ENCODE measurements at regions not wholly inside any gene's neighbourhood (a gene's known extent, or its start where the extent isn't known, plus 50 kb on each side); places are given as distances from the start of the nearest gene placed in this dataset.
"Not testable (repeated sequence)": the region's sequence is repeated elsewhere in the genome, so short reads cannot be mapped to it uniquely, and the experiment has no call there.

DNA sequence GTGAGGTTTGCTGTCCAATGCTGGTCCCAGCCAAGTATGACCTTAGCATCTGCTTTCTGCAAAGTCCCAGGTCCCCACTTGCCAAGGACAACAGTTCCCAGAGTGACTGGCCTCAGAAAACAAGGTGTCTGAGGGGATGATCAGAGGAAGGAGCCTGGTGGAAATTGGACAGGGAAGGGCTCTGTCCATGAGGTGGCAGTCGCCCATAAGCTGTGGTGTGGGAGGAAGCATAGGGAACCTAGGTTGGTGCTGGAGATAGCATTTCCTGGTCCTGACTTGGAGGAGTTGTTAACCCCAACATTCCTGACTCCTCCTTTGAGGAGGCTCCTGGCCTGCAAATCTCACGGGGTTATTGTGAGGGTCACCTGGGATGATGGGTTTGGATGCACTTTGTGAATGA lies 77.8 kb downstream of the LIMS4 start:
- H4K20me1 ChIP-seq (ENCODE audit: insufficient read depth, low read length); H3K9me3 ChIP-seq (ENCODE audit: low read length); H3K79me2 ChIP-seq (ENCODE audit: insufficient read depth, low read depth, low read length); H3K4me3 ChIP-seq (ENCODE audit: low read depth, low read length, poor library complexity, severe bottlenecking); H2AFZ ChIP-seq (ENCODE audit: low read length); POLR2A ChIA-PET; H3K4me1 ChIP-seq (ENCODE audit: insufficient read depth, low read length, poor library complexity, severe bottlenecking); H3K9me2 ChIP-seq (ENCODE audit: insufficient read depth, low read length); H3K4me2 ChIP-seq (ENCODE audit: low read length); BruUV-seq (replicated peaks); DNase-seq (ENCODE audit: low spot score); H3K36me3 ChIP-seq (ENCODE audit: insufficient read depth, low read length); H3K27ac ChIP-seq (ENCODE audit: low read depth, low read length, poor library complexity, severe bottlenecking); intact Hi-C loops (cut with micrococcal nuclease; ENCODE audit: unreplicated experiment); CTCF ChIA-PET (ENCODE audit: unreplicated experiment): not testable (repeated sequence)

DNA sequence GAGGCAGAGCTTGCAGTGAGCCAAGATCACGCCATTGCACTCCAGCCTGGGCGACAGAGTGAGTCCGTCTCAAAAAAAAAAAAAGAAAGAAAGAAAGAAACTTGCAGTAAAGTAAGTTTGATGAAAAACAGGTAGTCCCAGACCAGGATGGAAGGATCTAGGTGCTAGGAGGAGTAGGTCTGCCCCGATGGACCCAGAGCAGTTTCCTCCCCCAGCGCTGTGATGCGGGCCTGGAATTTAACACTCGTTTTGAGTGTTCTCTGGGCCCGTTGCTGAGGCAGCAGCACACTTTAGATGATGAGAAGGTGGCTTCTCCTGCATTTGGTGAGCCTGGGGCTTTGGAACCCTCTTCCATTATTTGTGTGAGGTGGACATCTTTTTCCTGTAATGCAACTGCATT lies 80.2 kb downstream of the LIMS4 start:
- H3K9me3 ChIP-seq (ENCODE audit: low read length); H3K4me3 ChIP-seq (ENCODE audit: low read depth, low read length, poor library complexity, severe bottlenecking); H3K36me3 ChIP-seq (ENCODE audit: insufficient read depth, low read length); POLR2A ChIA-PET; BruUV-seq (replicated peaks); CTCF ChIA-PET (ENCODE audit: unreplicated experiment); H2AFZ ChIP-seq (ENCODE audit: low read length); H3K79me2 ChIP-seq (ENCODE audit: insufficient read depth, low read depth, low read length); intact Hi-C loops (cut with micrococcal nuclease; ENCODE audit: unreplicated experiment); H3K4me2 ChIP-seq (ENCODE audit: low read length); H4K20me1 ChIP-seq (ENCODE audit: insufficient read depth, low read length); H3K27ac ChIP-seq (ENCODE audit: low read depth, low read length, poor library complexity, severe bottlenecking); H3K4me1 ChIP-seq (ENCODE audit: insufficient read depth, low read length, poor library complexity, severe bottlenecking); H3K9me2 ChIP-seq (ENCODE audit: insufficient read depth, low read length); DNase-seq (ENCODE audit: low spot score): not testable (repeated sequence)

DNA sequence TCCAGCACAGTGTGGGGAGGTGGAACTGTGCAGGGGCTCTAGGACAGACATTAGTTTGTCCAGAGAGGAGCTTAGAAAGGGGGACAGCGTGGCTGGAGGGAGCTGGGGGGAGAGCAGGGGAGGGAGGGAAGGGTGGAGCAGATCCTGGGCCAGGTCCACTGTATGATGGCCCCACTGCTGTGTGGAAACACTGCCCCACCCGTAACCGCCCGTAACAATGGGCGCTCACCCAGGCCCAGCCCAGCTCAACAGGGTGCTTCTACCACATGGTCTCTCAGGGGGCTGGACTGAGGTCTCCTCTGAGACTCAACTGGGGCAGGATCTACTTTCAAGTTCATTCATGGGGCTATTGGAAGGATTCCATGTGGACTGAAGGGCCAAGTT lies 81.6 kb downstream of the LIMS4 start:
- H3K9me3 ChIP-seq (ENCODE audit: low read length); CTCF ChIA-PET (ENCODE audit: unreplicated experiment); intact Hi-C loops (cut with micrococcal nuclease; ENCODE audit: unreplicated experiment); H3K79me2 ChIP-seq (ENCODE audit: insufficient read depth, low read depth, low read length); H3K4me2 ChIP-seq (ENCODE audit: low read length); H3K4me1 ChIP-seq (ENCODE audit: insufficient read depth, low read length, poor library complexity, severe bottlenecking); H2AFZ ChIP-seq (ENCODE audit: low read length); BruUV-seq (replicated peaks); POLR2A ChIA-PET; H3K4me3 ChIP-seq (ENCODE audit: low read depth, low read length, poor library complexity, severe bottlenecking); DNase-seq (ENCODE audit: low spot score); H4K20me1 ChIP-seq (ENCODE audit: insufficient read depth, low read length); H3K9me2 ChIP-seq (ENCODE audit: insufficient read depth, low read length); H3K27ac ChIP-seq (ENCODE audit: low read depth, low read length, poor library complexity, severe bottlenecking); H3K36me3 ChIP-seq (ENCODE audit: insufficient read depth, low read length): not testable (repeated sequence)

DNA sequence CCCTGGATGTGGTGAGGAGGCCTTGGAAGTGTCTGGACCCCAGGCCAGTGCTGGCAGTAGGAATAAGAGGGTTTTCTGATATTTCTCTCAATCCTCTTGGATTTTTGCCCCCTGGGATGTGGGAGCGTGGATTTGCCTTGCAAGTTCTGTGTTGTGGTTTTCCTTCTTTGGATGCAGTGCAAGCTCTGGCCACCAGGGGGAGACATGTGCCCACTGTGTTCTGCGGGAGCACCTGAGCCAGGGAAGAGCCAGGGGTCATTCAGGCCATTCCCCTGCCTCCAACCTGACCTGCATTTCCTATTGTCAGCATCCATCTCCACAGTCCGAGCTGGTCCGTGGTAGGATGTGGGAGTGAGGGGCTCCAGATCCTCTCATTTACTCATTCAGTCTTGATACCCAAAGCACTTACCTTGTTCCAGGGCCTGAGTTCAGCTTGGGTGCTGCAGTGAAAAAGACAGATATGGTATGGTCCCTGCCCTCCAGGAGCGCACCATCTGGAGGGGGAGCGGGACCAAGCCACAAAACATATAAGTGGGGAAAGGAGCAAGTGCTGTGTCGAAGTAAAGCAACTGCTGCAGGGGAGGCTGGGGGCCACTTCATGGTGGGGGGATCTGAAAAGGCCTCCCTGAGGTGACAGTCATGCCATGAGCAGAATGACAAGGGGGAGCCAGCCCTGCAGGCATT lies 82.1 kb downstream of the LIMS4 start:
- H3K79me2 ChIP-seq (ENCODE audit: insufficient read depth, low read depth, low read length); H2AFZ ChIP-seq (ENCODE audit: low read length); H3K36me3 ChIP-seq (ENCODE audit: insufficient read depth, low read length); BruUV-seq (replicated peaks); H3K9me3 ChIP-seq (ENCODE audit: low read length); DNase-seq (ENCODE audit: low spot score); H3K27ac ChIP-seq (ENCODE audit: low read depth, low read length, poor library complexity, severe bottlenecking); H3K4me1 ChIP-seq (ENCODE audit: insufficient read depth, low read length, poor library complexity, severe bottlenecking); CTCF ChIA-PET (ENCODE audit: unreplicated experiment); H3K4me3 ChIP-seq (ENCODE audit: low read depth, low read length, poor library complexity, severe bottlenecking); intact Hi-C loops (cut with micrococcal nuclease; ENCODE audit: unreplicated experiment); POLR2A ChIA-PET; H4K20me1 ChIP-seq (ENCODE audit: insufficient read depth, low read length); H3K9me2 ChIP-seq (ENCODE audit: insufficient read depth, low read length); H3K4me2 ChIP-seq (ENCODE audit: low read length): not testable (repeated sequence)
- TF ChIP-seq, protein P1, sequence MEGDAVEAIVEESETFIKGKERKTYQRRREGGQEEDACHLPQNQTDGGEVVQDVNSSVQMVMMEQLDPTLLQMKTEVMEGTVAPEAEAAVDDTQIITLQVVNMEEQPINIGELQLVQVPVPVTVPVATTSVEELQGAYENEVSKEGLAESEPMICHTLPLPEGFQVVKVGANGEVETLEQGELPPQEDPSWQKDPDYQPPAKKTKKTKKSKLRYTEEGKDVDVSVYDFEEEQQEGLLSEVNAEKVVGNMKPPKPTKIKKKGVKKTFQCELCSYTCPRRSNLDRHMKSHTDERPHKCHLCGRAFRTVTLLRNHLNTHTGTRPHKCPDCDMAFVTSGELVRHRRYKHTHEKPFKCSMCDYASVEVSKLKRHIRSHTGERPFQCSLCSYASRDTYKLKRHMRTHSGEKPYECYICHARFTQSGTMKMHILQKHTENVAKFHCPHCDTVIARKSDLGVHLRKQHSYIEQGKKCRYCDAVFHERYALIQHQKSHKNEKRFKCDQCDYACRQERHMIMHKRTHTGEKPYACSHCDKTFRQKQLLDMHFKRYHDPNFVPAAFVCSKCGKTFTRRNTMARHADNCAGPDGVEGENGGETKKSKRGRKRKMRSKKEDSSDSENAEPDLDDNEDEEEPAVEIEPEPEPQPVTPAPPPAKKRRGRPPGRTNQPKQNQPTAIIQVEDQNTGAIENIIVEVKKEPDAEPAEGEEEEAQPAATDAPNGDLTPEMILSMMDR (conservative IDR thresholded peaks at IDR 0.05; ENCODE audit: low read length): peak; percentile 26; the same call in 1 of the 2 replicates

DNA sequence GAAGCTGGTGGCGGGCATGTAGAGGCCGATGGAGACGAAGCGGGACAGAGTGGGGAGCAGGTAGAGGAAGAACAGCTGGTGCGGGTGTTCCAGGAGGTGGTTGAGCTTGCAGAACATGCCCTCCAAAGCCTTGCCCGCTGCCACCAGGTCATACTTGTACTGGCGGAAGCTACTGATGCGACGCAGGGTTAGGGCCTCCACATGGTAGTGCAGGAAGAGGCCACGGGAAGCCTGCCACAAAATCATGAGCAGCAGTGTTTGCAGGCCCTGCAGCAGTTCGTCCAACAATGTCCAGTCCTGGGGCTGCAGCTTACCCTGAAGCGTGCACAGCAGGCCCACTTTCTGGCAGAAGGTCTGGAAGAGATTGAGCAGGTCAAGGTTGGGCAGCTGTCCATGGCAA lies 85.6 kb downstream of the LIMS4 start:
- H4K20me1 ChIP-seq (ENCODE audit: insufficient read depth, low read length); H2AFZ ChIP-seq (ENCODE audit: low read length); H3K36me3 ChIP-seq (ENCODE audit: insufficient read depth, low read length); POLR2A ChIA-PET; CTCF ChIA-PET (ENCODE audit: unreplicated experiment); H3K4me1 ChIP-seq (ENCODE audit: insufficient read depth, low read length, poor library complexity, severe bottlenecking); H3K4me3 ChIP-seq (ENCODE audit: low read depth, low read length, poor library complexity, severe bottlenecking); H3K9me2 ChIP-seq (ENCODE audit: insufficient read depth, low read length); DNase-seq (ENCODE audit: low spot score); intact Hi-C loops (cut with micrococcal nuclease; ENCODE audit: unreplicated experiment); H3K79me2 ChIP-seq (ENCODE audit: insufficient read depth, low read depth, low read length); BruUV-seq (replicated peaks); H3K27ac ChIP-seq (ENCODE audit: low read depth, low read length, poor library complexity, severe bottlenecking); H3K9me3 ChIP-seq (ENCODE audit: low read length); H3K4me2 ChIP-seq (ENCODE audit: low read length): not testable (repeated sequence)

DNA sequence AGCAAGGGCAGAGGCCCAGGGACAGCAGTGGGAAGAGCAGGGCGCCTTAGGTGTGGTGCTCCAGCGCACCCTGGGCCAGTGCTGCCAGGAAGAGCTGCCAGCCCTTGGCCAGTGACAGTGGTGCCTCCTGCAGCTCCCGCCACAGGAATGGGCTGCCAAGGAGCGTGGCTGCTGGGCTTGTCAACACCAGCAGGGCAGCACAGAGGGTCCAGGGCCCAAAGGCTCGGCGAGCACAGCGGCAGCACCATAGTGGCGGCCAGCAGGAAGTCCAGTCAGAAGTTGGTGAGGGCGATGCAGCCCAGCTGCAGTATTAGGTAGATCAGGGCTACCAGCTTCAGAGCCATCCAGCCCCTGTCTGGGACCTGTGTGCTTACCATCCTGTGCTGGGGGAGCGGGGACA lies 86.1 kb downstream of the LIMS4 start:
- H3K36me3 ChIP-seq (ENCODE audit: insufficient read depth, low read length); H3K4me1 ChIP-seq (ENCODE audit: insufficient read depth, low read length, poor library complexity, severe bottlenecking); H3K79me2 ChIP-seq (ENCODE audit: insufficient read depth, low read depth, low read length); BruUV-seq (replicated peaks); intact Hi-C loops (cut with micrococcal nuclease; ENCODE audit: unreplicated experiment); H3K27ac ChIP-seq (ENCODE audit: low read depth, low read length, poor library complexity, severe bottlenecking); H3K4me2 ChIP-seq (ENCODE audit: low read length); CTCF ChIA-PET (ENCODE audit: unreplicated experiment); DNase-seq (ENCODE audit: low spot score); H3K9me3 ChIP-seq (ENCODE audit: low read length); H3K4me3 ChIP-seq (ENCODE audit: low read depth, low read length, poor library complexity, severe bottlenecking); H3K9me2 ChIP-seq (ENCODE audit: insufficient read depth, low read length); POLR2A ChIA-PET; H2AFZ ChIP-seq (ENCODE audit: low read length); H4K20me1 ChIP-seq (ENCODE audit: insufficient read depth, low read length): not testable (repeated sequence)

Data from OCI-LY7 (cell line).